Activated CD4-positive, alpha-beta memory T cell treated with anti-CD3 and anti-CD28 coated beads for 36 hours (primary cell): ENCODE measurements at regions not wholly inside any gene's neighbourhood (a gene's known extent, or its start where the extent isn't known, plus 50 kb on each side); places are given as distances from the start of the nearest gene placed in this dataset.

ENCODE experiments used
- CTCF ChIA-PET: fragments of 350-600 bp; sonication (Branson Sonifier 250); formaldehyde crosslinking; loops from one replicate; lab custom pipeline; 2021; ENCODE audit warnings: antibody characterized with exemption, inconsistent platforms; lab: Charles Lee
- POLR2A ChIA-PET: fragments of 350-600 bp; sonication (Branson Sonifier 250); formaldehyde crosslinking; loops from one replicate; lab custom pipeline; 2021; ENCODE audit warnings: antibody characterized with exemption; lab: Charles Lee
- DNase-seq: peaks from one replicate; pipeline ENCODE4 v3.0.0-alpha.2; 2020
- H3K27ac Mint-ChIP-seq: one replicate; pipeline ENCODE4 v1.8.0; 2021; ENCODE audit warnings: mixed read lengths
- H3K27me3 Mint-ChIP-seq: one replicate; pipeline ENCODE4 v1.8.0; 2021; ENCODE audit warnings: mixed read lengths
- H3K36me3 Mint-ChIP-seq: one replicate; pipeline ENCODE4 v1.8.0; 2021; ENCODE audit warnings: mixed read lengths
- H3K4me1 Mint-ChIP-seq: one replicate; pipeline ENCODE4 v1.8.0; 2021; ENCODE audit warnings: low read depth, mixed read lengths
- H3K4me3 Mint-ChIP-seq: one replicate; pipeline ENCODE4 v1.8.0; 2021; ENCODE audit warnings: mild to moderate bottlenecking, mixed read lengths
- H3K9me3 Mint-ChIP-seq: one replicate; pipeline ENCODE4 v1.8.0; 2021; ENCODE audit warnings: mixed read lengths
- intact Hi-C: fragments of 100-400 bp; cut with micrococcal nuclease; formaldehyde crosslinking; loops from one replicate; pipeline ENCODE4 v1.15.1; 2023

DNA sequence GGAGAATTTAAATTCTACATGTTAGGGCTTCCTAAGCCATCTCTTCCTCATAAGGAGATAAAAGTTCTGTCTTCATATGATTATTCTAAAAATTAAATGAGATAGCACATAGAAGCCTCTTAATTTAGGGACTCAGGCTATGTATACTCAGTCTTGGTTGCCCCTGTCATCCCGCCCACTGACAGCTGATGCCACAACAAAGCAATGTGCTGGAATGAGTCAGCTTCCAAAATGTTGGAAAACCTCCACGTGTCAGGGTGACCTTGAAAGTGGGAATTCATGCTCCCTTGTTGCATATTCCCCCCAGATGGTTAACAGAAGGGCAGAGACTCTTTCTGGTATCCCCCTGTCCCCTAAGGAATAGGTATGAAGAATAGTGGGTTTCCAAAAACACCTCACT is 238.0 kb upstream of the DDHD1 start:
- no peak for DNase-seq
- peaks cover 15% of the 10 kb centered on the region for H3K9me3 Mint-ChIP-seq
- no peaks in the 10 kb centered on the region for H3K27me3 Mint-ChIP-seq
- H3K4me3 Mint-ChIP-seq = no peak overlapping the region
- H3K4me1 Mint-ChIP-seq = no peaks in the 10 kb centered on the region
- POLR2A ChIA-PET = no interaction called here
- H3K27ac Mint-ChIP-seq = no peak overlapping the region
- CTCF ChIA-PET = no interaction called here
- intact Hi-C loops = no loop called here
- peaks cover 3% of the 10 kb centered on the region for H3K36me3 Mint-ChIP-seq

DNA sequence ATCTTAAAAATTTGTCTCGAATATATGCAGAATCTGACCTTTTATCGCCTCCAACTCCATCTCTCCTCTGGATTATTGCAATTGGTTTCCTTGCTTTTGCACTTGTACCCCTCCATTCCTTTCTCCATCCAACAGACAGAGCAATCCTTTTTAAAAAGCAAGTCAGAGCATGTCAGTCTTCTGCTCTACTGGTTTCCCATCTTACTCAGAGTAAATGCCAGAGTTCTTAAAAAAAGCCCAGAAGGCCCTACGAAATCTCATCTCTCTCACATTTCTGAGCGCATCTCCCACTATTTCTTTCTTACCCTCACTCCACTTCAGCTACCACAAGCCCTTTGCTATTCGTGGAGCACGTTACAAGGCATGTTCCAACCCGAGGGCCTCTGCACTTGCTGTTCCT is 236.9 kb upstream of the DDHD1 start:
- no peak overlapping the region for H3K4me3 Mint-ChIP-seq
- H3K36me3 Mint-ChIP-seq = peaks cover 3% of the 10 kb centered on the region
- H3K4me1 Mint-ChIP-seq = no peaks in the 10 kb centered on the region
- no peaks in the 10 kb centered on the region for H3K27me3 Mint-ChIP-seq
- peaks cover 10% of the 10 kb centered on the region for H3K9me3 Mint-ChIP-seq
- CTCF ChIA-PET = no interaction called here
- intact Hi-C loops = no loop called here
- no peak overlapping the region for H3K27ac Mint-ChIP-seq
- POLR2A ChIA-PET = no interaction called here
- DNase-seq = no peak

DNA sequence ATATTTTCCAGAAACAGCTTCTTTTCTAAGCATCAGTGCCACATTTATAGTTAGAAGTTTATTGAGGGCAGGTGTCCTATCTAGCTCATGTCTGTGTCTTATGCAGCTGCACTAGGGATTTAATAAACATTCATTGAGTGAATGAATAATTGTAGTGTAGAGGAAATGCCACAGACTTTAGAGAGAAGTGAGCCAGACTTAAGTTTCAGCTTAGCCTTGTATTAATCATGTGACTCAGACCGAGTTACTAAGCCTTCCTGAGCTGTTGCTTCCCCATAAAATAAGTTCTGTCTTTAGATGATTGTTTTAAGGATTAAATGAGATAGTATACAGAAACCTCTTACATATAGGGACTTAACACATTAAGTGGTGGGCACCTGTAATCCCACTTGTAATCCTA is 236.1 kb upstream of the DDHD1 start:
- Mint-ChIP-seq H3K4me1 (no peaks in the 10 kb centered on the region), H3K4me3 (no peak overlapping the region), H3K27me3 (no peaks in the 10 kb centered on the region), H3K36me3 (peaks cover 1% of the 10 kb centered on the region), H3K27ac (no peak overlapping the region), H3K9me3 (peaks cover 2% of the 10 kb centered on the region)
- intact Hi-C loops = no loop called here
- ChIA-PET CTCF (interaction anchor here (1.2 kb wide), 1 partner anchor 9 kb away, joined by 3 read pairs; no protein-coding TSS in a partner anchor), POLR2A (no interaction called here)
- no peak for DNase-seq

DNA sequence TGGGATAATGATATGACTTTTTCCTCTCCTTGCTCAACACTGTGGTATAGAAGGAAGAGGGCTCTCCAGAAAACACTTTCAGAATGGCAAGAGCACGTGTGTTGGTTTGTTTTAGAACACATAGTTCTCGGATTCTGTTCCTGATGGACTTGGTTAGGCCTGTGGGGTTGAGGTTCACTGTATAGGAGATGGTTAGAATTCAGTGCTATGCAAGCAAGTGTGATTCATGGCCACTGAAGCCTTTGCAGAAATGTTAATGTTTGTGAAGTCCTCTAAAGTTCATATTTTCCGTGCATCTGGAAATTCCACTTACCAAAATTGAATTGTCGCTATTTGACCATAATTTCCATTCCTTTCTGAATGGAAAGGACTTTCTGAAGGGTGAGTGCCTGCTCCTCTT is 233.2 kb upstream of the DDHD1 start:
- Mint-ChIP-seq H3K9me3 (no peaks in the 10 kb centered on the region), H3K27me3 (no peaks in the 10 kb centered on the region), H3K36me3 (no peaks in the 10 kb centered on the region), H3K27ac (no peak overlapping the region), H3K4me1 (no peaks in the 10 kb centered on the region), H3K4me3 (no peak overlapping the region)
- DNase-seq = no peak
- CTCF ChIA-PET = no interaction called here
- POLR2A ChIA-PET = no interaction called here
- intact Hi-C loops = no loop called here

DNA sequence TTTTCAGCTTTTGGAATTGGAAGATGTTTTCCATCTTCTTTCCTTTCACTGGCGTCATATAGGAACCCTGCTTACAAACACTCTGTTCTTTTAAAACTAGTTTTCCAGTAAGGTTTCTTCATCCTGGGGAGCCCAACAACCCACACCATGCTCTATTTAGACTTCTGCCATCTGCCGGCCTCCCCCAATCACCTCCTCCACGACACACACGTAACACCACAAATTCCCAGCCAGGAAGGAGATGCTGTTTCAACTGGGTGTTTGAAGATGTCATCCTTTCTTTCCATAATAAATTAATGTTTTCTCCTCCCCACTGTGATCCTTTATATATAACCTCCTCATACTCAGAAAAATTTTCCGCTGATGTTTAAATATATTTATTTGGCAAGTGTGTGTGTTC is 231.4 kb upstream of the DDHD1 start:
- ChIA-PET CTCF (no interaction called here), POLR2A (no interaction called here)
- intact Hi-C loops = loop anchor here (2.0 kb wide), 1 partner anchor 34 kb away; no protein-coding TSS in a partner anchor
- no peak overlapping the region for H3K27ac Mint-ChIP-seq
- no peaks in the 10 kb centered on the region for H3K9me3 Mint-ChIP-seq
- no peak for DNase-seq
- H3K36me3 Mint-ChIP-seq = no peaks in the 10 kb centered on the region
- no peak overlapping the region for H3K4me3 Mint-ChIP-seq
- peaks cover 13% of the 10 kb centered on the region for H3K4me1 Mint-ChIP-seq
- no peaks in the 10 kb centered on the region for H3K27me3 Mint-ChIP-seq

DNA sequence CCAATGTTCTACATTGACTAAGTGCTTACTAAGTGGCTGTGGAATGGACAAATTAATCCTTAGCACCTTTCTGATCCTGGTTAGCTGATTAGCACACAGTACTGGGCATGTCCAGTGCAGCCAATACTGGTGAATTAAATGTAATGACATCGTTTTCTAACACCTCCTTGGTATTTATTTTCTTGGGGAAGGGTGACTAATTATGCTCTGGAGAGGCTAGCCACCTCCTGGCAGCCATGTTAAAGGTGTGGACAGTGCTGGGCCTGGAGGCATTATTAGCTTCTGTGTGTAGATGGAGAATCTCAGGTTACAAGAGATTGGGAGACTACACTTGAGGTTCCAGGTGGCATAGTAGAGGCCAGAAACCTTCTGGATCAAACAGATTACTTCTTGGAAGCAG is 230.9 kb upstream of the DDHD1 start:
- POLR2A ChIA-PET = no interaction called here
- intact Hi-C loops = loop anchor here (2.0 kb wide), 1 partner anchor 33 kb away; no protein-coding TSS in a partner anchor
- H3K27me3 Mint-ChIP-seq = no peaks in the 10 kb centered on the region
- H3K36me3 Mint-ChIP-seq = no peaks in the 10 kb centered on the region
- CTCF ChIA-PET = no interaction called here
- H3K4me1 Mint-ChIP-seq = peaks cover 13% of the 10 kb centered on the region
- H3K9me3 Mint-ChIP-seq = no peaks in the 10 kb centered on the region
- no peak overlapping the region for H3K4me3 Mint-ChIP-seq
- no peak overlapping the region for H3K27ac Mint-ChIP-seq
- no peak for DNase-seq

DNA sequence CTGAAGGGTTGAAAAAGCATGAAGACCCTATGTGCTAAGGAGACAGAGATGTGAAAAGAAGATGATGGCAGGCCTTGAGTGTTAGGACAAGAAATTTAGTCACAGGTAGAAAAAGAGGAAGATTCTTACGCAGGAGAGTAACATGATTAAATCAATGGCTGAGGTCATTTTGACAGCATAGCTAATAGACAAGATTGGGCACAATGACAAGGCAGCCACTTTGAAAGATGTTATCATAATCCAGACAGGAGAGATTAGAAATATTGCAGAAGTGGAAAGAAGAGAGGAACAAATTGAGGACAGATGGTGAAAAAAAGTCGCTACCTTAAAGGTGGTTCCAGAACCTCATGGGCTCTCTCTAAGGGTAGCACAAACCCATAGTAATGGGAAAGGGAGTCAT is 228.8 kb upstream of the DDHD1 start:
- CTCF ChIA-PET = no interaction called here
- no peak overlapping the region for H3K27ac Mint-ChIP-seq
- peaks cover 13% of the 10 kb centered on the region for H3K4me1 Mint-ChIP-seq
- intact Hi-C loops = no loop called here
- H3K9me3 Mint-ChIP-seq = no peaks in the 10 kb centered on the region
- no peaks in the 10 kb centered on the region for H3K36me3 Mint-ChIP-seq
- no peaks in the 10 kb centered on the region for H3K27me3 Mint-ChIP-seq
- POLR2A ChIA-PET = no interaction called here
- no peak for DNase-seq
- no peak overlapping the region for H3K4me3 Mint-ChIP-seq

DNA sequence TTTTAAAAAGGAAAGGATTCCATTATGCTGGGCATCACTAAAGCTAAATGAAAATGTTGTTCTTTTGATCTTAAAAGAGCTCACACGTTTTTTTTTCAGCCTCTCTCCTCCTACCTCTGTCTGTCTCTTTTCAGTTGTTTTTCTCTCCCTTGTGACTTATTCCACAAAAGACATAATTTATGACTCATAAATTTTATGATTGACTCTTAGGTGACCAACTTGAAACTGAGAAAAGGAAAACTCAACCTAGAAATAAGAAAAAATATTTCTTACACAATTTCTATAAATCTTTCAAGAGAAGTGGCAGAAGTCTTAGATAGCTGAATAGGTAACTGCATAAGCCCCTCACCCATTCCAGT is 227.7 kb upstream of the DDHD1 start:
- intact Hi-C loops = no loop called here
- ChIA-PET CTCF (interaction anchor here (1.0 kb wide), 1 partner anchor 85 kb away, joined by 5 read pairs; no protein-coding TSS in a partner anchor), POLR2A (no interaction called here)
- Mint-ChIP-seq H3K27me3 (no peaks in the 10 kb centered on the region), H3K36me3 (no peaks in the 10 kb centered on the region), H3K4me1 (peaks cover 13% of the 10 kb centered on the region), H3K27ac (no peak overlapping the region), H3K9me3 (no peaks in the 10 kb centered on the region), H3K4me3 (no peak overlapping the region)
- DNase-seq = no peak

DNA sequence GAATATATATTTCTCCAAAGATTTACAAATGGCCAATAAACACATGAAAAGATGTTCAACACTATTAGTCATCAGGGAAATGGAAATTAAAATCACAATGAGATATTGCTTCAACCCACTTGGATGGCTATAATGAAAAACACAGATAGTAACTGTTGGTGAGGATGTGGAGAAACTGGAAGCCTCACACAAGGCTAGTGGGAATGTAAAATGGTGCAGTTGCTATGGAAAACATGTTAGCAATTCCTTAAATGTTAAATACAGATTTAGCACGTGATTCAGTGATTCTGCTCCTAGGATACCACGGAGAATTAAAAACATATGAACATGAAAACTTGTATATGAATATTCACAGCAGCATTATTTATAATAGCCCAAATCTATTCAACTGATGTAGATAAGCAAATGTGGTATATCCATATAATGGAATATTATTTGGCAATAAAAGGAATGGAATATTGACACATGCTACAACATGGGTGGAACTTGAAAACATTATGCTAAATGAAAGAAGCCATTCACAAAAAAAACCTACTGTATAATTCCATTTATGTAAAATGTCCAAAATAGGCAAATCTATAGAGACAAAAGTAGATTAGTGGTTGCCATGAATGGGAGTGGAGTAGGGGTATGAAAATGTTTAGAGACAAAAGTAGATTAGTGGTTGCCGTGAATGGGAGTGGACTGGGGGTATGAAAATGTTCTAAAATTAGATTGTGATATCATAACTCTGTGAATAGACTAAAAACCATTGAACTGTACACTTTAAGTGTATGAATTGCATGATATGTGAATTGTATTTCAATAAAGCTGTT is 227.1 kb upstream of the DDHD1 start:
- no peaks in the 10 kb centered on the region for H3K36me3 Mint-ChIP-seq
- CTCF ChIA-PET = interaction anchor here (1.0 kb wide), 1 partner anchor 85 kb away, joined by 5 read pairs; no protein-coding TSS in a partner anchor
- H3K27ac Mint-ChIP-seq = no peak overlapping the region
- no peaks in the 10 kb centered on the region for H3K27me3 Mint-ChIP-seq
- POLR2A ChIA-PET = no interaction called here
- intact Hi-C loops = no loop called here
- peaks cover 13% of the 10 kb centered on the region for H3K4me1 Mint-ChIP-seq
- no peak overlapping the region for H3K4me3 Mint-ChIP-seq
- no peak for DNase-seq
- no peaks in the 10 kb centered on the region for H3K9me3 Mint-ChIP-seq

DNA sequence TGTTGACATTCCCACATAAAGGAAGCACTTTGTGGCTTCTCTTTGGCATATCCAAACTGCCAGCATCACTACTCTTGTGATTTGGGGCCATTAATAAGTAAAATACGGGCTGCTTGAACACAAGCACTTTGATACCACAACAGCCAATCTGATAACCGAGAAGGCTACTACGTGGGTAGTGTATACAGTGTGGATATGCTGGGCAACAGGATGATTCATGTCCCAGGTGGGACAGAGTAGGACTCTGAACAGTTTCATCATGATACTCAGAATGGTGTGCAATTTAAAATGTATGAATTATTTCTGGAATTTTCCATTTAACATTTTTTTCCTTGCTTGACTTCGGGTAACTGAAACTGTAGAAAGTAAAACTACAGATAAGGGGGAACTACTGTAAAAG is 225.0 kb upstream of the DDHD1 start:
- H3K9me3 Mint-ChIP-seq = no peaks in the 10 kb centered on the region
- peaks cover 13% of the 10 kb centered on the region for H3K4me1 Mint-ChIP-seq
- H3K36me3 Mint-ChIP-seq = no peaks in the 10 kb centered on the region
- DNase-seq = no peak
- H3K27ac Mint-ChIP-seq = no peak overlapping the region
- ChIA-PET POLR2A (no interaction called here), CTCF (interaction anchor here (0.6 kb wide), 1 partner anchor 417 kb away, joined by 3 read pairs; no protein-coding TSS in a partner anchor)
- no peaks in the 10 kb centered on the region for H3K27me3 Mint-ChIP-seq
- H3K4me3 Mint-ChIP-seq = no peak overlapping the region
- intact Hi-C loops = no loop called here

DNA sequence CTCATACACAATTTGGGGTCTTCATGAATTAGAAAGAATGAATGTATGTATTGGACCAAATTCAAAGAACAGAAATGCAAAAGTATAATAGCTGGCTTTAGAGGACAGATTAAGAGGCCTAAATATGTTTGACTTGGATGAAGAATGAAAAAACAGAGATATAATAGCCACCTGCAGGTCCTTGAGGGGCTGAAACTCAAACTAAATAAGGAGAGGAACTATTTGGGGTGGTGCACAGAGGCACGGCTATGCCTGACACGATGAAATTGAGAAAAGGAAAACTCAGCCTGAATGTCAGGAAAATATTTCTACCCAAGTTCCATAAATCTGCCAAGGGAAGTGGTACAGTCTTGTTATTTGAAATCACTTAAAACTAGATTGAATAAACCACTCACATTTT is 222.9 kb upstream of the DDHD1 start:
- Mint-ChIP-seq H3K27ac (no peak overlapping the region), H3K4me1 (peaks cover 10% of the 10 kb centered on the region), H3K27me3 (no peaks in the 10 kb centered on the region), H3K36me3 (no peaks in the 10 kb centered on the region), H3K9me3 (no peaks in the 10 kb centered on the region), H3K4me3 (no peak overlapping the region)
- DNase-seq = no peak
- intact Hi-C loops = no loop called here
- ChIA-PET CTCF (no interaction called here), POLR2A (no interaction called here)

DNA sequence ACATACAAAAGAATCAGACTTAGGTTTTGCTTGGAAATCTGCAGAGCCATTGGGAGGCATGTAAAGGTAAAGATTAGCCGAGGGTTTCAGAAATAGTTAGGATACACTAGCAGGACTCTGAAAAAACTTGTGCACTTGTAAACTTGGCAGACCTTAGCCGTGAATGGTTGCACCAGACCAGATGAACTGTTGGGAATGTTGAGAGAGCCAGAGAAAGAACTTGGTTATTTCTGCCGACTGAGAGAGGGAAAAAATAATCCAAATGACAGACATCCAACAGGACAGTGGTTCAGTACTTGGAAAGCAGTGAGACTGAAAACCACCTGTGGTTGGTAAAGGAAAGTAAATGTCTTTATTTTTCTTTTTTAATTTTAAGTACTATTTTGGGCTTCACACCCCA is 222.5 kb upstream of the DDHD1 start:
- intact Hi-C loops = no loop called here
- H3K4me3 Mint-ChIP-seq = no peak overlapping the region
- H3K36me3 Mint-ChIP-seq = no peaks in the 10 kb centered on the region
- CTCF ChIA-PET = no interaction called here
- no peak overlapping the region for H3K27ac Mint-ChIP-seq
- no peaks in the 10 kb centered on the region for H3K27me3 Mint-ChIP-seq
- no peaks in the 10 kb centered on the region for H3K9me3 Mint-ChIP-seq
- H3K4me1 Mint-ChIP-seq = peaks cover 6% of the 10 kb centered on the region
- DNase-seq = no peak
- POLR2A ChIA-PET = no interaction called here

DNA sequence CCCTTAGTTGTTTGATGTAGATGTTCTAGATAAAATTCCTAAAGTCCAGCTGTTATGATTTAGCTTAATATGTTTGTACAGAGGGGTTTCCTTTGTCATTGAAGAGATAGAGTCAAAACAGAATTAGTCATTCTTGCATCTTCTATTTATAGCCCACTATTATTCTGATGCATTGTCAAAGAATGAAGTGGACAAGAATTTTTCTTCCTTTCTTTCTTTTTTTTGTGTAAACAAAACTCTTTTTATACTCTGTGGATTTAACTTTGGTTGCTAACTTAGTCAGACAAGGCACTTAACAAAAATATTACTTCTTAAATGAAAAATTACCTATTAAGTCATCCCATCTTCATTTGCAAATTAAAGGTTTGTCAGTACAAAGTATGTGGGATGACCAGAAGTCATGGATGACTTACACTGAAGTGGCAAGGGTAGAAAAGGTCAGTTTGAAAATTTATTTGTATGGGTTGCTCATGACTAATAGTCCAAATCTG is 215.6 kb upstream of the DDHD1 start:
- CTCF ChIA-PET = no interaction called here
- Mint-ChIP-seq H3K9me3 (no peaks in the 10 kb centered on the region), H3K27ac (no peak overlapping the region), H3K4me3 (no peak overlapping the region), H3K36me3 (no peaks in the 10 kb centered on the region), H3K27me3 (no peaks in the 10 kb centered on the region), H3K4me1 (no peaks in the 10 kb centered on the region)
- intact Hi-C loops = no loop called here
- no peak for DNase-seq
- POLR2A ChIA-PET = no interaction called here
